HCT116 (cell line): ENCODE measurements at regions not wholly inside any gene's neighbourhood (a gene's known extent, or its start where the extent isn't known, plus 50 kb on each side); places are given as distances from the start of the nearest gene placed in this dataset.

ENCODE experiments used
- ATAC-seq: fragments of 200-7000 bp; cut with Tn5 transposase; 2 replicates; pipeline ENCODE4 v1.9.1; 2020; ENCODE audit warnings: mild to moderate bottlenecking, moderate library complexity
- BruUV-seq: library from RNA; stranded (reverse); fragments of 400-500 nt; replicated peaks from 2 replicates; lab custom pipeline; 2021; lab: Mats Ljungman, UMichigan
- CTCF ChIA-PET: fragments of 300-600 bp; sonication (Branson Sonifier 250); formaldehyde crosslinking; loops from one replicate; lab custom pipeline; 2021; ENCODE audit warnings: antibody characterized with exemption; lab: Charles Lee
- POLR2A ChIA-PET: fragments of 300-600, 350-600 bp; sonication (Branson Sonifier 250); formaldehyde crosslinking; loops from one replicate; lab custom pipeline; 2021; ENCODE audit warnings: antibody characterized with exemption; lab: Charles Lee
- RAD21 ChIA-PET, 2 experiments: fragments of 300-600 bp; sonication (Branson Sonifier 250); formaldehyde crosslinking; loops; one replicate each; lab custom pipeline; 2023; ENCODE audit warnings: low total read pairs in 2 of 2; ENCODE audit not compliant: uncharacterized antibody in 2 of 2, unreplicated experiment in 2 of 2, low non-redundant PET in 1 of 2; lab: Charles Lee
- DNase-seq: peaks from one replicate; pipeline ENCODE4 v3.0.0-alpha.2; 2010; ENCODE audit warnings: low read depth, low spot score
- H2AFZ ChIP-seq: fragments of 200-600 bp; shearing (Covaris generic), sonication (generic); 2 replicates; pipeline ENCODE4 v1.6.1; 2017; ENCODE audit warnings: low read depth, mixed run types, mixed read lengths, antibody characterized with exemption, low read length; ENCODE audit not compliant: poor library complexity, severe bottlenecking
- H3K27ac ChIP-seq: 2 replicates; pipeline ENCODE4 v1.5.1; 2012; ENCODE audit warnings: low read depth, low read length
- H3K27me3 ChIP-seq: fragments of 200-600 bp; sonication (generic); 2 replicates; pipeline ENCODE4 v1.6.1; 2016; ENCODE audit warnings: mixed run types, low read length, mixed read lengths; ENCODE audit not compliant: insufficient read depth
- H3K36me3 ChIP-seq, 2 experiments: fragments of 200-500 bp in 1 of 2; fragments of 200-600 bp in 1 of 2; sonication (Bioruptor generic) in 1 of 2; sonication (generic) in 1 of 2; 2 replicates each; pipeline versions ENCODE4 v1.5.1 to v1.6.1; 2014 to 2016; ENCODE audit warnings: low read length in 2 of 2, inconsistent platforms in 1 of 2, mixed read lengths in 1 of 2, mixed run types in 1 of 2; ENCODE audit not compliant: insufficient read depth in 2 of 2, control insufficient read depth in 1 of 2
- H3K4me1 ChIP-seq, 2 experiments: fragments of 200-600 bp in 1 of 2; sonication (generic) in 1 of 2; 2 replicates each; pipeline versions ENCODE4 v1.5.1 to v1.6.1; 2012 to 2017; ENCODE audit warnings: low read length in 2 of 2, inconsistent platforms in 1 of 2, mild to moderate bottlenecking in 1 of 2, mixed read lengths in 1 of 2, mixed run types in 1 of 2, moderate library complexity in 1 of 2; ENCODE audit not compliant: insufficient read depth in 2 of 2, control insufficient read depth in 1 of 2
- H3K4me2 ChIP-seq: fragments of 200-600 bp; sonication (generic); 2 replicates; pipeline ENCODE4 v1.6.1; 2017; ENCODE audit warnings: mixed run types, low read length, mixed read lengths
- H3K4me3 ChIP-seq, 2 experiments: fragments of 200-600 bp in 1 of 2; sonication (generic) in 1 of 2; replicated peaks in 1 of 2; 2 replicates each; pipeline ENCODE4 v1.5.1; 2011 to 2016; ENCODE audit warnings: low read length in 2 of 2, control low read depth in 1 of 2, low read depth in 1 of 2, mild to moderate bottlenecking in 1 of 2, mixed read lengths in 1 of 2, mixed run types in 1 of 2
- H3K79me2 ChIP-seq: fragments of 200-600 bp; sonication (generic); 2 replicates; pipeline ENCODE4 v1.6.1; 2017; ENCODE audit warnings: mild to moderate bottlenecking, mixed run types, low read length, moderate library complexity, mixed read lengths; ENCODE audit not compliant: insufficient read depth
- H3K9ac ChIP-seq: fragments of 200-600 bp; sonication (generic); 2 replicates; pipeline ENCODE4 v1.6.1; 2016; ENCODE audit warnings: low read length, mixed read lengths
- H3K9me2 ChIP-seq: fragments of 200-600 bp; sonication (generic), shearing (Covaris generic); 2 replicates; pipeline ENCODE4 v1.6.1; 2017; ENCODE audit warnings: mixed run types, mild to moderate bottlenecking, moderate library complexity; ENCODE audit not compliant: insufficient read depth
- H3K9me3 ChIP-seq, 2 experiments: fragments of 200-500 bp in 1 of 2; fragments of 200-600 bp in 1 of 2; sonication (Bioruptor generic) in 1 of 2; sonication (generic) in 1 of 2; 2 replicates each; pipeline ENCODE4 v1.6.1; 2014 to 2017; ENCODE audit warnings: low read length in 2 of 2, mixed read lengths in 2 of 2, inconsistent platforms in 1 of 2, low read depth in 1 of 2, mild to moderate bottlenecking in 1 of 2, mixed run types in 1 of 2, moderate library complexity in 1 of 2; ENCODE audit not compliant: control insufficient read depth in 1 of 2, insufficient read depth in 1 of 2
- H4K20me1 ChIP-seq: fragments of 200-600 bp; sonication (generic), shearing (Covaris generic); 2 replicates; pipeline ENCODE4 v1.6.1; 2017; ENCODE audit warnings: mixed run types, mild to moderate bottlenecking, moderate library complexity; ENCODE audit not compliant: insufficient read depth
- ATF3 ChIP-seq: IDR thresholded peaks from 2 replicates; pipeline ENCODE4 v1.6.1; 2012
- CBX3 ChIP-seq: IDR thresholded peaks from 2 replicates; pipeline ENCODE4 v1.6.1; 2012; ENCODE audit warnings: low read depth
- CEBPB ChIP-seq: IDR thresholded peaks from 2 replicates; pipeline ENCODE4 v1.6.1; 2012; ENCODE audit warnings: low read depth
- CTCF ChIP-seq, 3 experiments: fragments of 200-600 bp in 1 of 3; sonication (generic) in 1 of 3; IDR thresholded peaks in 2 of 3; conservative IDR thresholded peaks in 1 of 3; 2 replicates each; pipeline ENCODE4 v1.5.1; 2012 to 2017; ENCODE audit warnings: low read depth in 2 of 3, low read length in 2 of 3, antibody characterized with exemption in 1 of 3, borderline replicate concordance in 1 of 3, control low read depth in 1 of 3, mild to moderate bottlenecking in 1 of 3, mixed read lengths in 1 of 3, mixed run types in 1 of 3, moderate library complexity in 1 of 3; ENCODE audit not compliant: insufficient read depth in 1 of 3
- EZH2 ChIP-seq: fragments of 200-600 bp; sonication (generic); IDR thresholded peaks from 2 replicates; pipeline ENCODE4 v1.6.1; 2017; ENCODE audit warnings: antibody characterized with exemption, mixed run types
- EZH2phosphoT487 ChIP-seq: fragments of 200-600 bp; IDR thresholded peaks from 2 replicates; pipeline ENCODE4 v1.6.1; 2018; ENCODE audit warnings: antibody characterized with exemption, borderline replicate concordance
- FOSL1 ChIP-seq: IDR thresholded peaks from 2 replicates; pipeline ENCODE4 v1.6.1; 2012; ENCODE audit warnings: low read depth
- JUND ChIP-seq: IDR thresholded peaks from 2 replicates; pipeline ENCODE4 v1.6.1; 2012
- MAX ChIP-seq: IDR thresholded peaks from 2 replicates; pipeline ENCODE4 v1.6.1; 2012
- POLR2A ChIP-seq: IDR thresholded peaks from 2 replicates; pipeline ENCODE4 v1.7.0; 2011; ENCODE audit warnings: borderline replicate concordance; ENCODE audit not compliant: insufficient read depth, insufficient read length; ENCODE audit errors: extremely low read depth
- POLR2AphosphoS5 ChIP-seq: IDR thresholded peaks from 2 replicates; pipeline ENCODE4 v1.6.1; 2011; ENCODE audit warnings: mild to moderate bottlenecking, low read depth, low read length, moderate library complexity
- RAD21 ChIP-seq: IDR thresholded peaks from 2 replicates; pipeline ENCODE4 v1.6.1; 2012; ENCODE audit warnings: low read depth, mild to moderate bottlenecking
- SIN3A ChIP-seq: IDR thresholded peaks from 2 replicates; pipeline ENCODE4 v1.6.1; 2012; ENCODE audit warnings: low read depth
- SRF ChIP-seq: IDR thresholded peaks from 2 replicates; pipeline ENCODE4 v1.6.1; 2012; ENCODE audit warnings: low read depth
- TCF7L2 ChIP-seq: IDR thresholded peaks from 2 replicates; pipeline ENCODE4 v1.7.0; 2011; ENCODE audit warnings: borderline replicate concordance, inconsistent platforms; ENCODE audit not compliant: insufficient read depth, insufficient read length; ENCODE audit errors: extremely low read depth
- ZFX ChIP-seq: fragments of 450-650 bp; IDR thresholded peaks from 2 replicates; pipeline ENCODE4 v1.6.1; 2017
- intact Hi-C: fragments of 100-400 bp; cut with micrococcal nuclease; formaldehyde crosslinking; loops from 2 replicates; pipeline ENCODE4 v1.10.0; 2022

- Histone ChIP-seq H2AFZ (no peak overlapping the region), H3K36me3 (no peaks in the 10 kb centered on the region), H3K4me3 (no peak overlapping the region), H3K79me2 (no peaks in the 10 kb centered on the region), H3K9me3 (no peaks in the 10 kb centered on the region), H3K4me2 (no peak overlapping the region), H3K27me3 (no peaks in the 10 kb centered on the region), H3K9ac (no peak overlapping the region), H3K4me1 (0 out of 4 replicates have a peak, but pooled peaks cover 0 to 3% of the 10 kb centered on the region in 2 experiments), H3K27ac (no peak overlapping the region), H3K9me2 (no peaks in the 10 kb centered on the region), H4K20me1 (no peaks in the 10 kb centered on the region)
- peak; percentile 43 for DNase-seq
- peak; percentile 57 for TF ChIP-seq FOSL1
- TF ChIP-seq JUND, result peak; percentile 53; the same call in 1 of the 2 replicates
- TF ChIP-seq ATF3, result no peak
- TF ChIP-seq CBX3, result 0 out of 2 replicates have a peak, but pooled peaks have one; percentile 52
- peak; percentile 79 for TF ChIP-seq CEBPB
- ChIA-PET CTCF (no interaction called here), POLR2A (no interaction called here), RAD21 (no interaction called here)
- ATAC-seq, result peak; percentile 34; the same call in 1 of the 2 replicates
- intact Hi-C loops, result no loop called here
- no TSS peak for BruUV-seq
Observed at GRCh38 chr2:139652385-139652784, 872.2 kb upstream of the NXPH2 start.

GRCh38 chr2:139645617-139646016 is 865.4 kb upstream of the NXPH2 start:
- Histone ChIP-seq H3K4me1 (no peaks in the 10 kb centered on the region), H3K79me2 (no peaks in the 10 kb centered on the region), H3K27me3 (no peaks in the 10 kb centered on the region), H3K9ac (no peak overlapping the region), H4K20me1 (no peaks in the 10 kb centered on the region), H3K9me2 (no peaks in the 10 kb centered on the region), H3K9me3 (peaks cover 0 to 3% of the 10 kb centered on the region in 2 experiments; a peak in 1 of 4 replicates), H2AFZ (no peak overlapping the region), H3K4me2 (no peak overlapping the region), H3K4me3 (no peak overlapping the region), H3K36me3 (no peaks in the 10 kb centered on the region), H3K27ac (no peak overlapping the region)
- DNase-seq (no peak), ATAC-seq (no peak)
- ChIA-PET RAD21 (no interaction called here), CTCF (no interaction called here), POLR2A (no interaction called here)
- intact Hi-C loops, result no loop called here
- BruUV-seq, result no TSS peak
- no peak for TF ChIP-seq ZFX
- TF ChIP-seq SRF, result no peak
- no peak for TF ChIP-seq TCF7L2
- TF ChIP-seq FOSL1, result no peak
- TF ChIP-seq EZH2phosphoT487, result no peak
- TF ChIP-seq MAX, result no peak
- TF ChIP-seq POLR2A, result no peak
- no peak for TF ChIP-seq ATF3
- TF ChIP-seq RAD21, result no peak
- no peak for TF ChIP-seq SIN3A
- TF ChIP-seq CTCF (IDR thresholded peaks at IDR 0.05 in 2 of 3, conservative IDR thresholded peaks at IDR 0.05 in 1 of 3; ENCODE audit: borderline replicate concordance in 1 of 3, insufficient read depth in 1 of 3, low read depth in 2 of 3, low read length in 2 of 3), result no peak
- TF ChIP-seq POLR2AphosphoS5, result no peak
- no peak for TF ChIP-seq JUND
- TF ChIP-seq EZH2, result no peak
